ENCODE measurements at regions not wholly inside any gene's neighbourhood (a gene's known extent, or its start where the extent isn't known, plus 50 kb on each side); places are given as distances from the start of the nearest gene placed in this dataset.

- H3K27ac ChIP-seq (ENCODE audit: low read depth in 1 of 2, low read length in 2 of 2): peak overlapping the region in 1 of 2 donors; percentile 4
- 83% methylated on average over 24 of the region's 24 CpGs for WGBS
Measured at GRCh38 chr17:77435272-77436057, 294.7 kb downstream of the SEC14L1 start.

GRCh38 chr17:77436058-77436442 is 295.3 kb downstream of the SEC14L1 start:
- peaks cover 4 to 62% (median 11%) of the 10 kb centered on the region in 4 donors for H3K4me1 ChIP-seq (ENCODE audit: control insufficient read depth in 4 of 4, insufficient read depth in 4 of 4, low read length in 3 of 4)
- H3K4me3 ChIP-seq (ENCODE audit: low read depth in 1 of 3, low read length in 3 of 3): no peak overlapping the region
- no peaks in the 10 kb centered on the region for H3K27me3 ChIP-seq (ENCODE audit: control insufficient read depth in 4 of 4, insufficient read depth in 4 of 4, low read length in 3 of 4)
- WGBS: 77% methylated on average over 11 of the region's 11 CpGs
- H3K36me3 ChIP-seq (ENCODE audit: control insufficient read depth in 4 of 4, insufficient read depth in 3 of 4, low read depth in 1 of 4, low read length in 3 of 4): peaks cover 0 to 3% (median 0%) of the 10 kb centered on the region in 4 donors
- no peak overlapping the region for H3K9ac ChIP-seq (ENCODE audit: low read depth in 1 of 2, low read length in 2 of 2)
- H3K9me3 ChIP-seq (ENCODE audit: control insufficient read depth in 4 of 4, low read length in 3 of 4): no peaks in the 10 kb centered on the region
- no peak for DNase-seq (ENCODE audit: low spot score)
- peak overlapping the region in 1 of 2 donors; percentile 4 for H3K27ac ChIP-seq (ENCODE audit: low read depth in 1 of 2, low read length in 2 of 2)
- TF ChIP-seq SP1 (IDR thresholded peaks at IDR 0.05): no peak
- TF ChIP-seq RXRA (IDR thresholded peaks at IDR 0.05): peak; percentile 22 to 45
- no peak for TF ChIP-seq FOXA1 (IDR thresholded peaks at IDR 0.05)
- peak; percentile 15 to 35 for TF ChIP-seq RAD21 (IDR thresholded peaks at IDR 0.05)
- no peak for TF ChIP-seq REST (IDR thresholded peaks at IDR 0.05)
- peak; percentile 80 for TF ChIP-seq NR2F2 (IDR thresholded peaks at IDR 0.05)

More at GRCh38 chr17:77435272-77436057, 294.7 kb downstream of the SEC14L1 start:
- no peak overlapping the region for H3K4me3 ChIP-seq (ENCODE audit: low read depth in 1 of 3, low read length in 3 of 3)
- H3K9ac ChIP-seq (ENCODE audit: low read depth in 1 of 2, low read length in 2 of 2): no peak overlapping the region
- H3K9me3 ChIP-seq (ENCODE audit: control insufficient read depth in 4 of 4, low read length in 3 of 4): no peaks in the 10 kb centered on the region
- H3K36me3 ChIP-seq (ENCODE audit: control insufficient read depth in 4 of 4, insufficient read depth in 3 of 4, low read depth in 1 of 4, low read length in 3 of 4): no peaks in the 10 kb centered on the region
- no peaks in the 10 kb centered on the region for H3K27me3 ChIP-seq (ENCODE audit: control insufficient read depth in 4 of 4, insufficient read depth in 4 of 4, low read length in 3 of 4)
- H3K4me1 ChIP-seq (ENCODE audit: control insufficient read depth in 4 of 4, insufficient read depth in 4 of 4, low read length in 3 of 4): peaks cover 4 to 63% (median 13%) of the 10 kb centered on the region in 4 donors
- TF ChIP-seq, protein P1, sequence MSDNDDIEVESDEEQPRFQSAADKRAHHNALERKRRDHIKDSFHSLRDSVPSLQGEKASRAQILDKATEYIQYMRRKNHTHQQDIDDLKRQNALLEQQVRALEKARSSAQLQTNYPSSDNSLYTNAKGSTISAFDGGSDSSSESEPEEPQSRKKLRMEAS (IDR thresholded peaks at IDR 0.05): no peak
- TF ChIP-seq NR2F2 (IDR thresholded peaks at IDR 0.05): no peak
- no peak for TF ChIP-seq FOXA1 (IDR thresholded peaks at IDR 0.05)
- TF ChIP-seq HNF4G (IDR thresholded peaks at IDR 0.05): no peak
- TF ChIP-seq, protein P2, sequence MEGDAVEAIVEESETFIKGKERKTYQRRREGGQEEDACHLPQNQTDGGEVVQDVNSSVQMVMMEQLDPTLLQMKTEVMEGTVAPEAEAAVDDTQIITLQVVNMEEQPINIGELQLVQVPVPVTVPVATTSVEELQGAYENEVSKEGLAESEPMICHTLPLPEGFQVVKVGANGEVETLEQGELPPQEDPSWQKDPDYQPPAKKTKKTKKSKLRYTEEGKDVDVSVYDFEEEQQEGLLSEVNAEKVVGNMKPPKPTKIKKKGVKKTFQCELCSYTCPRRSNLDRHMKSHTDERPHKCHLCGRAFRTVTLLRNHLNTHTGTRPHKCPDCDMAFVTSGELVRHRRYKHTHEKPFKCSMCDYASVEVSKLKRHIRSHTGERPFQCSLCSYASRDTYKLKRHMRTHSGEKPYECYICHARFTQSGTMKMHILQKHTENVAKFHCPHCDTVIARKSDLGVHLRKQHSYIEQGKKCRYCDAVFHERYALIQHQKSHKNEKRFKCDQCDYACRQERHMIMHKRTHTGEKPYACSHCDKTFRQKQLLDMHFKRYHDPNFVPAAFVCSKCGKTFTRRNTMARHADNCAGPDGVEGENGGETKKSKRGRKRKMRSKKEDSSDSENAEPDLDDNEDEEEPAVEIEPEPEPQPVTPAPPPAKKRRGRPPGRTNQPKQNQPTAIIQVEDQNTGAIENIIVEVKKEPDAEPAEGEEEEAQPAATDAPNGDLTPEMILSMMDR (IDR thresholded peaks at IDR 0.05; ENCODE audit: low read depth, low read length, missing input control): no peak
- TF ChIP-seq SP1 (IDR thresholded peaks at IDR 0.05): no peak
- no peak for TF ChIP-seq RXRA (IDR thresholded peaks at IDR 0.05)
- no peak for TF ChIP-seq JUND (IDR thresholded peaks at IDR 0.05)
- TF ChIP-seq HNF4A (conservative IDR thresholded peaks at IDR 0.05): no peak
- TF ChIP-seq YY1 (IDR thresholded peaks at IDR 0.05): no peak
- TF ChIP-seq ATF3 (IDR thresholded peaks at IDR 0.05): no peak
- DNase-seq (ENCODE audit: low spot score): no peak

Measured in liver (tissue), 8 donors.